Gastroesophageal sphincter (tissue), 3 donors: ENCODE measurements at regions not wholly inside any gene's neighbourhood (a gene's known extent, or its start where the extent isn't known, plus 50 kb on each side); places are given as distances from the start of the nearest gene placed in this dataset.

Experiments
- CTCF ChIP-seq, 4 experiments: fragments of 200-600 bp in 2 of 4; fragments of 450-650 bp in 2 of 4; sonication (generic) in 1 of 4; IDR thresholded peaks; one replicate each; pipeline ENCODE4 v1.5.1; 2017 to 2019; ENCODE audit warnings: antibody characterized with exemption in 4 of 4, mild to moderate bottlenecking in 2 of 4, moderate library complexity in 2 of 4
- POLR2A ChIP-seq, 2 donors: fragments of 450-650 bp; IDR thresholded peaks; one replicate each; pipeline ENCODE4 v1.6.1; 2017; ENCODE audit warnings: antibody characterized with exemption in 2 of 2, mild to moderate bottlenecking in 2 of 2, moderate library complexity in 1 of 2
- POLR2AphosphoS5 ChIP-seq: sonication (generic); formaldehyde crosslinking; IDR thresholded peaks from one replicate; pipeline ENCODE4 v1.6.1; 2017; ENCODE audit warnings: antibody characterized with exemption

GRCh38 chr11:13141731-13142709 is 132.9 kb downstream of the RASSF10 start:
- TF ChIP-seq CTCF (IDR thresholded peaks at IDR 0.05), result no peak
- no peak for TF ChIP-seq POLR2AphosphoS5
- no peak for TF ChIP-seq POLR2A (IDR thresholded peaks at IDR 0.05)
